Naive thymus-derived CD4-positive, alpha-beta T cell (primary cell): ENCODE measurements at regions not wholly inside any gene's neighbourhood (a gene's known extent, or its start where the extent isn't known, plus 50 kb on each side); places are given as distances from the start of the nearest gene placed in this dataset.
"Not testable (repeated sequence)": the region's sequence is repeated elsewhere in the genome, so short reads cannot be mapped to it uniquely, and the experiment has no call there.

ENCODE experiments used
- ATAC-seq: fragments of 150-1000 bp; cut with Tn5 transposase; 2 replicates; pipeline ENCODE4 v1.10.0; 2021; ENCODE audit warnings: mild to moderate bottlenecking, moderate library complexity
- CTCF ChIA-PET: fragments of 350-600 bp; sonication (Branson Sonifier 250); formaldehyde crosslinking; loops from one replicate; lab custom pipeline; 2021; ENCODE audit warnings: antibody characterized with exemption; lab: Charles Lee
- POLR2A ChIA-PET: fragments of 350-600 bp; sonication (Branson Sonifier 250); formaldehyde crosslinking; loops from one replicate; lab custom pipeline; 2021; ENCODE audit warnings: antibody characterized with exemption, inconsistent platforms; lab: Charles Lee
- DNase-seq, 9 donors: peaks; one replicate each; pipeline versions ENCODE4 v3.0.0 to v3.0.0-alpha.2; 2020 to 2022; ENCODE audit warnings: mixed read lengths in 1 of 9
- H3K27ac ChIP-seq: one replicate; pipeline ENCODE4 v1.7.0; 2013; ENCODE audit warnings: mild to moderate bottlenecking, low read depth, low read length, moderate library complexity
- H3K27me3 ChIP-seq, 2 donors: one replicate each; pipeline ENCODE4 v1.7.0; 2013; ENCODE audit warnings: low read length in 2 of 2, mild to moderate bottlenecking in 2 of 2, moderate library complexity in 2 of 2; ENCODE audit not compliant: control insufficient read depth in 2 of 2, insufficient read depth in 2 of 2
- H3K36me3 ChIP-seq, 3 experiments: 1 replicate in 2 of 3; 2 replicates in 1 of 3; pipeline ENCODE4 v1.7.0; 2013; ENCODE audit warnings: low read length in 3 of 3, mild to moderate bottlenecking in 3 of 3, moderate library complexity in 1 of 3; ENCODE audit not compliant: insufficient read depth in 3 of 3, control insufficient read depth in 2 of 3
- H3K4me1 ChIP-seq, 2 donors: one replicate each; pipeline ENCODE4 v1.7.0; 2013; ENCODE audit warnings: low read length in 2 of 2, mild to moderate bottlenecking in 2 of 2, moderate library complexity in 1 of 2; ENCODE audit not compliant: control insufficient read depth in 2 of 2, insufficient read depth in 2 of 2
- H3K4me3 ChIP-seq: 2 replicates; pipeline ENCODE4 v1.7.0; 2013; ENCODE audit warnings: mild to moderate bottlenecking, low read length
- H3K9me3 ChIP-seq, 3 experiments: 1 replicate in 2 of 3; 2 replicates in 1 of 3; pipeline ENCODE4 v1.7.0; 2013; ENCODE audit warnings: low read length in 3 of 3; ENCODE audit not compliant: control insufficient read depth in 2 of 3
- H3K27ac Mint-ChIP-seq, 9 donors: one replicate each; pipeline ENCODE4 v1.8.0; 2020 to 2022; ENCODE audit warnings: mixed read lengths in 9 of 9, mild to moderate bottlenecking in 8 of 9, moderate library complexity in 5 of 9, inconsistent platforms in 2 of 9
- H3K27me3 Mint-ChIP-seq, 5 donors: one replicate each; pipeline ENCODE4 v1.8.0; 2021 to 2022; ENCODE audit warnings: mixed read lengths in 5 of 5, mild to moderate bottlenecking in 1 of 5
- H3K36me3 Mint-ChIP-seq, 5 donors: one replicate each; pipeline ENCODE4 v1.8.0; 2020 to 2022; ENCODE audit warnings: mixed read lengths in 5 of 5, mild to moderate bottlenecking in 3 of 5, inconsistent platforms in 1 of 5
- H3K4me1 Mint-ChIP-seq, 7 donors: one replicate each; pipeline ENCODE4 v1.8.0; 2020 to 2022; ENCODE audit warnings: mixed read lengths in 7 of 7, mild to moderate bottlenecking in 3 of 7, inconsistent platforms in 1 of 7
- H3K4me3 Mint-ChIP-seq, 10 donors: one replicate each; pipeline ENCODE4 v1.8.0; 2020 to 2022; ENCODE audit warnings: mild to moderate bottlenecking in 10 of 10, mixed read lengths in 10 of 10, moderate library complexity in 6 of 10, inconsistent platforms in 2 of 10
- H3K9me3 Mint-ChIP-seq, 11 donors: one replicate each; pipeline ENCODE4 v1.8.0; 2020 to 2022; ENCODE audit warnings: mixed read lengths in 11 of 11, mild to moderate bottlenecking in 4 of 11, inconsistent platforms in 1 of 11, moderate library complexity in 1 of 11
- intact Hi-C, 2 donors: fragments of 100-400 bp; cut with micrococcal nuclease; formaldehyde crosslinking; loops; one replicate each; pipeline ENCODE4 v1.15.1; 2023

DNA sequence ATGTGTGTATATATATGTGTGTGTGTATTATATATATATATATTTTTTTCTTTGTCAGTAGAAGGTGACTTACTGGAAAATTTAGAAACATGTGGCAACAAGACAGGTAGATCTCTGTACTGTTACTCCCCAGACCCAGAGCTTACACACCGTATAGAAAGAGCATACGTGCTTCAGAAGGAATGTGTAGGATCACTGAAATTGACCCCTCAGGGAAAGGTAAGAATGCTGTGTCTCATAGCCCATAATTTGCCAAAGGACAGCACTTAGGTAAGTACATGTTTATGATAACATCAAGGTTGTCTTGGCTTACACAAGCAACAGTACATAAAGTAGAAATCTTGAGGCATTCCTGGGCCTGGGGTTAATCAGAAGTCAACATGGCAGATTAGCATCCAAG is 54.2 kb upstream of the PDE3B start:
- intact Hi-C loops, result loop anchor here in 1 of 2 donors (2.0 kb wide), 1 partner anchor 13 kb away; no protein-coding TSS in a partner anchor

DNA sequence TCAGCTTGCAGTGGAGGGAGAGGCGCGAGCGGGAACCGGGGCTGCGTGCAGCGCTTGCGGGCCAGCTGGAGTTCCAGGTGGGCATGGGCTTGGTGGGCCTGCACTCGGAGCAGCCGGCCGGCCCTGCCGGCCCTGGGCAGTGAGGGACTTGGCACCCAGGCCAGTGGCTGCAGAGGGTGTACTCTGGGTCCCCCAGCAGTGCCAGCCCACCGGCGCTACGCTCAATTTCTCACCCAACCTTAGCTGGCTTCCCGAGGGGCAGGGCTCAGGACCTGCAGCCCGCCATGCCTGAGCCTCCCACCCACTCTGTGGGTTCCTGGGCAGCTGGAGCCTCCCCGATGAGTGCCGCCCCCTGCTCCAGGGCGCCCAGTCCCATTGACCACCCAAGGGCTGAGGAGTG is 52.6 kb upstream of the PDE3B start:
- H3K9me3 ChIP-seq, H3K4me3 ChIP-seq, DNase-seq, H3K4me1 ChIP-seq, H3K27ac ChIP-seq, ATAC-seq, H3K4me3 Mint-ChIP-seq, CTCF ChIA-PET, H3K27me3 Mint-ChIP-seq, H3K27me3 ChIP-seq, intact Hi-C loops, H3K36me3 ChIP-seq: not testable (repeated sequence)
- Mint-ChIP-seq H3K4me1 (peaks cover 19 to 51% (median 46%) of the 10 kb centered on the region in 7 donors), H3K9me3 (peaks cover 0 to 27% (median 10%) of the 10 kb centered on the region in 11 donors), H3K36me3 (peaks cover 13 to 75% (median 46%) of the 10 kb centered on the region in 5 donors), H3K27ac (peak overlapping the region in 1 of 9 donors; percentile 58)
- POLR2A ChIA-PET, result interaction anchor here (1.2 kb wide), 1 partner anchor 47 kb away, joined by 4 read pairs; no protein-coding TSS in a partner anchor

More for the DNA sequence above, 54.2 kb upstream of the PDE3B start:
- no peaks in the 10 kb centered on the region for H3K36me3 ChIP-seq
- peaks cover 0 to 19% (median 5%) of the 10 kb centered on the region in 11 donors for H3K9me3 Mint-ChIP-seq
- DNase-seq (no peak), ATAC-seq (no peak)
- no peaks in the 10 kb centered on the region for H3K9me3 ChIP-seq
- H3K27ac Mint-ChIP-seq, result peak overlapping the region in 4 of 9 donors; percentile 19 to 28 (median 23)
- H3K4me3 Mint-ChIP-seq, result no peak overlapping the region
- no peak overlapping the region for H3K27ac ChIP-seq
- peaks cover 15 to 69% (median 50%) of the 10 kb centered on the region in 5 donors for H3K36me3 Mint-ChIP-seq
- no peaks in the 10 kb centered on the region for H3K27me3 ChIP-seq
- H3K4me1 ChIP-seq, result no peaks in the 10 kb centered on the region
- H3K4me3 ChIP-seq, result no peak overlapping the region
- CTCF ChIA-PET, result no interaction called here
- POLR2A ChIA-PET, result no interaction called here
- peaks cover 21 to 58% (median 50%) of the 10 kb centered on the region in 7 donors for H3K4me1 Mint-ChIP-seq
- H3K27me3 Mint-ChIP-seq, result no peaks in the 10 kb centered on the region

DNA sequence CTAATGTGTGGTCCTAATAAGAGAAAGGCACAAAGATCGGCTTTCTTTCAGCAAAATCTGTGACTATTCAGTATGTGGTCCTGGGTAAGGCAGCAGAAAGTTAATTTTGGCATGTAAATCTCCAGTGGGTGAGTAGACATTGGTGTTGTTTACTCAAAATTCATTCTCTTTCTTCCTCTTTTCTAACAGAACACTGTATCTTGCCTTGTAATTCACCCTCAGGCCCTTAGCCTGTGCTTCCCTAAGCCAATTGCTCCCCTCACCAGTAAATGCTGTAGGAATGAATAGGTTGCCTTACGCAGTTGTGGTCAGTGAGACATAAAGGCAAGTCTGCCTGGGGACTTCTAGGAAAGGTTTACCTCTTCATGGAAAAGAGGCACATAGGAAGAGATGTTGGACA is 49.9 kb upstream of the PDE3B start:
- ChIA-PET CTCF (no interaction called here), POLR2A (interaction anchor here (1.2 to 1.3 kb wide), 2 partner anchors 9 to 15 kb away, joined by 3 to 4 read pairs; no protein-coding TSS in a partner anchor)
- no peak for DNase-seq
- Mint-ChIP-seq H3K27ac (peak overlapping the region in 6 of 9 donors; percentile 1 to 17 (median 10)), H3K27me3 (no peaks in the 10 kb centered on the region), H3K36me3 (peaks cover 14 to 86% (median 50%) of the 10 kb centered on the region in 5 donors), H3K4me1 (peaks cover 10 to 55% (median 44%) of the 10 kb centered on the region in 7 donors), H3K9me3 (peaks cover 8 to 48% (median 17%) of the 10 kb centered on the region in 11 donors), H3K4me3 (peak overlapping the region in 1 of 10 donors; percentile 16)
- no peaks in the 10 kb centered on the region for H3K9me3 ChIP-seq
- no peaks in the 10 kb centered on the region for H3K36me3 ChIP-seq
- H3K4me1 ChIP-seq, result no peaks in the 10 kb centered on the region
- no peak for ATAC-seq
- no peak overlapping the region for H3K27ac ChIP-seq
- no peak overlapping the region for H3K4me3 ChIP-seq
- intact Hi-C loops, result loop anchor here in 1 of 2 donors (1.0 kb wide), 1 partner anchor 15 kb away; no protein-coding TSS in a partner anchor
- H3K27me3 ChIP-seq, result no peaks in the 10 kb centered on the region
